ENCODE measurements at regions not wholly inside any gene's neighbourhood (a gene's known extent, or its start where the extent isn't known, plus 50 kb on each side); places are given as distances from the start of the nearest gene placed in this dataset.

- no peak for TF ChIP-seq EZH2 (IDR thresholded peaks at IDR 0.05; ENCODE audit: insufficient read depth, poor library complexity, severe bottlenecking)
- TF ChIP-seq EZH2phosphoT487 (IDR thresholded peaks at IDR 0.05; ENCODE audit: insufficient read depth, low read depth) = no peak
These were observed 127.7 kb upstream of the GSE1 start for GRCh38 chr16:85485379-85485778.
